HK-2 (cell line): ENCODE measurements at regions not wholly inside any gene's neighbourhood (a gene's known extent, or its start where the extent isn't known, plus 50 kb on each side); places are given as distances from the start of the nearest gene placed in this dataset.

Experiments
- DNase-seq: peaks from one replicate; pipeline ENCODE4 v3.0.0-alpha.2; 2018; ENCODE audit not compliant: unreplicated experiment

DNA sequence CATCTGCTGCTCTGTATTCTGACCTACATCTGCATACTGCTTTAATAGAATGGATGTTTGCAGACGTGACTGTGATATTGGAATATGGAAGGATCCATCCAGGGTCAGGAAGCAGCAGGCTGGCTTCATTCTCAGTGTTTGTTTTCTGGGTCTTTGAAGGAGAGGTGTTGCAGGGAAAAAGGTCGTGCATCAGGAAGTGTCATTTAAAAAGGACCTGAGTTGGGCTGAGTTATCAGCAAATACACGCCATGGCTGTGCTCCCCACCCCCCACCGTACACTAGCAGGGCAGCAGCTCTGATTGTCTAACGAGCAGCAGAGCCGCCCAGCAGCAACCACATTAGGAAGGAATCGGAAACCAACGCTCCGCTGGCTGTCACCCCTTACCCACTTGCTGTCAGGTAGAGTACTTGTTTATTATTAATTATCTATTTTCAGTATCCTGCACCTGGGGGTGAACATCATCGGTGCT is 63.1 kb upstream of the STEAP1B start:
- peak; percentile 65 for DNase-seq

GRCh38 chr7:22561895-22562593 is 62.1 kb upstream of the STEAP1B start:
- DNase-seq: peak; percentile 62

- peak; percentile 90 for DNase-seq
These were observed 61.4 kb upstream of the STEAP1B start for GRCh38 chr7:22561321-22561811.

DNA sequence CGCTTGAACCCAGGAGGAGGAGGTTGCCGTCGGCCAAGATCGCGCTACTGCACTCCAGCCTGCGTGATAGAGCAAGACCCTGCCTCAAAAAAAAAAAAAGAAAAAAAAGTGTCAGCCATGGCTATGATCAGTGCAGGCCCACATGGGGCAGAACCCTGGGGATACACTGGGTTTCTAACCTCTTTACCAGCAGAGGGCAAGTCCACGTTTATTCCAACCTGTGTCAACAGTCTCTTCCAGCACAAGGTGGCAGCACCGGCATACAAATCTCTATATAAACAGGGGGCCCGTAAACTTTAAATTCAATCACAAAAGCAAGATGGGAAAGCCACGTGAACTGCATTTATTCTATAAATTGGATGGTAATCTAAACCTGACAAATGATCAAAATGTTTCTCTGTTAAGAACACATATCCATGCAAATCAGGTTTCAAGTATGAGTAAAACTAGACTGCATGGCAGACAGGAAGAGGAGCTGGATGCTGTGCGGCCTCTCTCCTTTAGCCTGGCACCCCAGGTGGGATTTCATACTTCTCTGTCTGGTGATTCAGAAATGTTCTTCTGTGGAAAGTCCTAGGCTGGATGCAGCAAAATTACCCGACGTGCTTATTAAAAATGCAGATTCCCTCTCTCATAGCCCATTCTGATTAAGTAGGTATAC is 60.0 kb upstream of the STEAP1B start:
- DNase-seq: peak; percentile 59

GRCh38 chr7:22557167-22557566 is 57.2 kb upstream of the STEAP1B start:
- DNase-seq: no peak

- no peak for DNase-seq
These were observed 55.5 kb upstream of the STEAP1B start for GRCh38 chr7:22555476-22555875.

DNA sequence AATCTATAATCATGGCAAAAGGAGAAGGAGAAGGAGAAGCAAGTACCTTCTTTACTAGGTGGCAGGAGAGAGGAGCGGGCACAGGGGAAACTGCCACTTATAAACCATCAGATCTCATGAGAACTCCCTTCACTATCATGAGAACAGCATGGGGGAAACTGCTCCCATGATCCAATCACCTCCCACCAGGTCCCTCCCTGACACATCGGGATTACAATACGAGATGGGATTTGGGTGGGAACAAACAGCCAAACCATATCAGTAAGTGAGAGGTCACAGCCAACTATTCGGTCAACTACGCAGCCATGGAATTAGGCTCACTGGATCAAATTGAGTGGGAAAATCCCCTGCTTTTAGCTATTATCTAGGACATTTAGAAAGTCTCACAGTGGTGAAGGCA is 54.2 kb upstream of the STEAP1B start:
- no peak for DNase-seq

GRCh38 chr7:22551768-22552513 is 52.0 kb upstream of the STEAP1B start:
- DNase-seq: no peak

GRCh38 chr7:22550514-22551030 is 50.6 kb upstream of the STEAP1B start:
- no peak for DNase-seq

DNA sequence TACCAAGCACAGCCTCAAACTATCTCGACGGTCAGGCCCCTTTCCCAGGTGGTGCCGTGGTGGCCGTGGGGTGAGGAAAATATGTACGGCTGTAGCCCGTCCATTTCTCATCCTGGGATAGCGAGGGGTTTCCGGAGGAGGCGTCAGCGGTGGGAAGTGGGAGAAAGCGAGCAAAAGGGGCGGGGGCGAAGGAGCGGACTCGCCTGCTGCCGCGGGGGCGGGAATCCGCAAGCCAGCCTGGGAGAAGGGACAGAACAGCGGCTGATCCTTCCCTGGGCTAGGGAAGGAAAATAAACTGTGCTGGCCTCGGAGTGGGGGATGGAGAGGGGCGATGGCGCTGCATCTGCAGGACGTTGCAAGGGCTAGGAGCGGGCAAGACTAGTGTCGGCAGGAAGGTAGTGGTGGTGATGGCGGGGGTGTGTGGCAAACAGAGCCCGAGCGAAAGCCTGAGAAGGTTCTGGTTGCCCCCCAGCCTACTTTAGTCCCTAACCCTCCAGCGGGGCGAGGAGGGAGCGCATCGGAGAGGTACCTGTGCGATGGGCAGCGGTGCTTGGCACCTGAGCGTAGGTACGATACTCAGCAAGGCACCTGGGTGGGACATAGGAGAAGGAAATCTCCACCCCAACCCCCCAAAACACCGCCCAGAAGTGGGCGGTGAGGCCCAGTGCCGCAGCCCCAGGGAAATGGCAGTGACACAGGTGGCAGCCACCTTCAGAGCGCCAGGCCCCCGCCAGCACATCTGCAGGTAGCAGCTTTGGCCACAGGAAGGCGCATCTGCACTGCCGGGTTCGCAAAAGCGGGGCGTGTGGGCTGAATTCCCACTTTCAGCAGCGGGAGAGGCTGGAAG is 49.9 kb upstream of the STEAP1B start:
- peak; percentile 28 for DNase-seq
